ENCODE measurements at regions not wholly inside any gene's neighbourhood (a gene's known extent, or its start where the extent isn't known, plus 50 kb on each side); places are given as distances from the start of the nearest gene placed in this dataset.

DNA sequence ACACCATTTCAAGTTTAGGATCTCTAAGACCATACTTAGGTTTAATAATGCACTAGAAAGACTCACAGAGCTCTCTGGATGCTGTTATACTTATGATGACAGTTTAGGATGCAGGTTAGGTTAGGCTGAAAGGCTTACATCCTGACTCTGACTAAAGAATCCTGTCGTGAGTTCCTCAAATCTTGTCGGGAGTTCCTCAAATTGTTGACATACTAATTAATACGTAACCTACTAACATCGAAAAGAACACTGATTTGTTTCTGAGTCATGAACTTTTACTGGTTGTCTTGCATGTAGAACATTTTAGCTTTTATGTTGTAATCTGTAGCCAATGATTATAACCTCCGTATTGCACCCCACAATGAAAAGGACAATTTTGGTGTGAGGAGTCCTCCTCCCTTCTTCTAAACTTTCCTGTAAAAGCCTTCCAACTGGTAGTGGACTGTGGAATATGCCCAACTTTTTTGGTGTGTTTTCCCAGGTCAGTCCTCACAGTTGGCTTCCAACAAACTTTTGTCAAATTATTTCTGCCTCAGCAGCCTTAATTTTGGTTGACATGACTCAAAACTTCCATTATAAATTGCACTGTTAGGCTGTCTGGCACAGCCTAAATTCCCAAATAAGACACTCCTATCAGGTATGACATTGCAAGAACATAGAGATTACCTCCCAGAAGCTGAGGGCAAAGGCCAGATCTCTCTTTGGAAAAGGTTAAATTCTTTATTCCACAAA is 107.9 kb upstream of the PALMD start:
- TF ChIP-seq, protein P1, sequence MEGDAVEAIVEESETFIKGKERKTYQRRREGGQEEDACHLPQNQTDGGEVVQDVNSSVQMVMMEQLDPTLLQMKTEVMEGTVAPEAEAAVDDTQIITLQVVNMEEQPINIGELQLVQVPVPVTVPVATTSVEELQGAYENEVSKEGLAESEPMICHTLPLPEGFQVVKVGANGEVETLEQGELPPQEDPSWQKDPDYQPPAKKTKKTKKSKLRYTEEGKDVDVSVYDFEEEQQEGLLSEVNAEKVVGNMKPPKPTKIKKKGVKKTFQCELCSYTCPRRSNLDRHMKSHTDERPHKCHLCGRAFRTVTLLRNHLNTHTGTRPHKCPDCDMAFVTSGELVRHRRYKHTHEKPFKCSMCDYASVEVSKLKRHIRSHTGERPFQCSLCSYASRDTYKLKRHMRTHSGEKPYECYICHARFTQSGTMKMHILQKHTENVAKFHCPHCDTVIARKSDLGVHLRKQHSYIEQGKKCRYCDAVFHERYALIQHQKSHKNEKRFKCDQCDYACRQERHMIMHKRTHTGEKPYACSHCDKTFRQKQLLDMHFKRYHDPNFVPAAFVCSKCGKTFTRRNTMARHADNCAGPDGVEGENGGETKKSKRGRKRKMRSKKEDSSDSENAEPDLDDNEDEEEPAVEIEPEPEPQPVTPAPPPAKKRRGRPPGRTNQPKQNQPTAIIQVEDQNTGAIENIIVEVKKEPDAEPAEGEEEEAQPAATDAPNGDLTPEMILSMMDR (IDR thresholded peaks at IDR 0.05), result no peak
- TF ChIP-seq EP300 (IDR thresholded peaks at IDR 0.05) (no peak), POLR2A (IDR thresholded peaks at IDR 0.05) (no peak), POLR2AphosphoS5 (IDR thresholded peaks at IDR 0.05) (no peak)

All from suprapubic skin (tissue), 4 donors.